ENCODE measurements at regions not wholly inside any gene's neighbourhood (a gene's known extent, or its start where the extent isn't known, plus 50 kb on each side); places are given as distances from the start of the nearest gene placed in this dataset.

DNA sequence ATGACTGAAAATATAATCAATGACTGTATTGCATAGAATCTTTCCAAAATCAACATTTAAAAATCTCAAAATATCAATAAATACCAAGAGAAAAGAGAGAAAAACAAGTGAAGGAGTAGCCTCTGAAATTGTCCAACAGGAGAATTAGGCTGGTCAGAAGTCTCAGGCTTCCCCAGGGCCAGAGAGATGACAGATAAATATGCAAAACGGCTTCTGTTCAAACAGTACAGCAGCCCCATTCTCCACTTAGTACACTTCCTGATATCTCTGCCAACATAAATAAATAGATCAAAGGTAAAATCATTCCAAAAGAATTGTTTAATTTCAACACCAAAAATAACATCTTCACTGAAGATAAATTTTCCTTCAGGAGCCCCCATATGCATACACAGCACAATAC, 204.7 kb upstream of the GABRA2 start:
- Histone ChIP-seq H3K27ac (ENCODE audit: low read depth, low read length) (no peak overlapping the region), H3K9me3 (ENCODE audit: control insufficient read depth, insufficient read depth, low read length) (no peaks in the 10 kb centered on the region), H3K4me3 (ENCODE audit: low read depth, low read length) (no peak overlapping the region), H3K27me3 (ENCODE audit: control insufficient read depth, insufficient read depth, low read length) (no peaks in the 10 kb centered on the region)
- ChIA-PET POLR2A (no interaction called here), CTCF (no interaction called here)
- TF ChIP-seq CTCF (IDR thresholded peaks at IDR 0.05; ENCODE audit: low read depth, low read length) = no peak
- DNase-seq (ENCODE audit: low read depth, low spot score) = no peak

DNA sequence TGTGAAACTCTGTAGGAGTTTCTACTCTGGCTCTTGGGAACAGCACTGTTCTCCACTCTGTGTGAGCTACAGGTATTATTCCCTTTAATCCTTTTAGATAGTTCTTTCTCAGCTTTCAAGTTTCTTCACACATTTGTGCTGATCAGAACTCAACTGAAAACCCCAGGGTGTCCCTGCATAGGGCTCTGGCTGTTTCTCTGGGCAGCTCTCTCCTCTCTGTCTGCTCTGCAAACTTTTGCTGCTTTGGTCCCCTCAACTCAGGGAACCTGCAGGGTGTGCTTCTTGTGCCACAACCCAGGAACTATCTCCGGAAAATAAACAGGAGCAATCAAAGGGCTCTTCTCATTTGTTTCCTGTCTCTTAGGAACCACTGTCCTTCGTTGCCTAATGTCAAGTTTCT, 196.6 kb upstream of the GABRA2 start:
- Histone ChIP-seq H3K27me3 (ENCODE audit: control insufficient read depth, insufficient read depth, low read length) (no peaks in the 10 kb centered on the region), H3K4me3 (ENCODE audit: low read depth, low read length) (no peak overlapping the region), H3K27ac (ENCODE audit: low read depth, low read length) (no peak overlapping the region), H3K9me3 (ENCODE audit: control insufficient read depth, insufficient read depth, low read length) (no peaks in the 10 kb centered on the region)
- no peak for DNase-seq (ENCODE audit: low read depth, low spot score)
- no peak for TF ChIP-seq CTCF (IDR thresholded peaks at IDR 0.05; ENCODE audit: low read depth, low read length)
- CTCF ChIA-PET = no interaction called here
- POLR2A ChIA-PET = no interaction called here

DNA sequence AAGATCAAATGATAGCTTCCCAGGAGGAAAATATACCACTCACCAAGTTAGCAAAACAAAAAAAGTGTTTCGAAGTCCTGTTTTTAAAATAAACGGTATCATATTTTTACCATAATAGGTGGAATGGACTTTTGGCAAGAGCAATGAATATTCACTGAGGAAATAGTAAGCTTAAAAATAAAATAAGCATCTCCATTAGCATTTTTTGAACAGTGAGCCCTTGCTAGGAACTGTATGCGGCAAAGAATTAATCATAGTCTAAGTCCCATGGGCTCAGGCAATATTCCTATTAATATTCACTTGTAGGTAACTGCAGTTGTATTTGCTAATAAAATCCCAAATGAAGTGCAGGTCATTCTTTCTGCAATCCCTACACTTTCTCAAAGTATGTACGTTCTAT, 191.7 kb upstream of the GABRA2 start:
- POLR2A ChIA-PET = no interaction called here
- no peak overlapping the region for H3K4me3 ChIP-seq (ENCODE audit: low read depth, low read length)

GRCh38 chr4:46554760-46555465, 165.0 kb upstream of the GABRA2 start:
- Histone ChIP-seq H3K4me3 (ENCODE audit: low read depth, low read length) (no peak overlapping the region), H3K27me3 (ENCODE audit: control insufficient read depth, insufficient read depth, low read length) (no peaks in the 10 kb centered on the region), H3K9me3 (ENCODE audit: control insufficient read depth, insufficient read depth, low read length) (no peaks in the 10 kb centered on the region), H3K27ac (ENCODE audit: low read depth, low read length) (no peak overlapping the region)
- no peak for DNase-seq (ENCODE audit: low read depth, low spot score)
- ChIA-PET POLR2A (no interaction called here), CTCF (no interaction called here)
- TF ChIP-seq CTCF (IDR thresholded peaks at IDR 0.05; ENCODE audit: low read depth, low read length) = no peak

More for the DNA sequence above, 191.7 kb upstream of the GABRA2 start:
- no peak for TF ChIP-seq CTCF (IDR thresholded peaks at IDR 0.05; ENCODE audit: low read depth, low read length)
- Histone ChIP-seq H3K27ac (ENCODE audit: low read depth, low read length) (no peak overlapping the region), H3K9me3 (ENCODE audit: control insufficient read depth, insufficient read depth, low read length) (no peaks in the 10 kb centered on the region), H3K27me3 (ENCODE audit: control insufficient read depth, insufficient read depth, low read length) (no peaks in the 10 kb centered on the region)
- CTCF ChIA-PET = no interaction called here
- DNase-seq (ENCODE audit: low read depth, low spot score) = no peak

DNA sequence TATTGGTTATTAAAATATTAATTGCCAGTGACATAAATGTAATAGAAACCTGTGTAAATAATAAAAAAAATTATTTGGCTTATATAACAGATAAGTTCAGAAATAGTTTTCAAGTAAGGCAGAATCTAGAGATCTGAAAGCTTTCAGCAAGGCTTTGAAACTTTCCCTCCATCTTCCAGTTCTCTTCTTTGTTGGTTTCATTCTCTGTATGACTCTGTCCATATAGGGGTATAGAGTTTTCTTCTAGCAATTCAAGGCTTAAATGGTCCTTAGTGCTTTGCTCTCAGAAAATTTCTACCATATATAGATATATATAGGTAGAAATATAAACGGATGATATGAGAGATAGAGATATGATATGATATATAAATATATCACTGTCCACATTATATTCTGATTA, 160.5 kb upstream of the GABRA2 start:
- H3K4me3 ChIP-seq (ENCODE audit: low read depth, low read length) = no peak overlapping the region
- ChIA-PET POLR2A (no interaction called here), CTCF (interaction anchor here (0.7 kb wide), 1 partner anchor 221 kb away, joined by 3 read pairs; no protein-coding TSS in a partner anchor)
- H3K27me3 ChIP-seq (ENCODE audit: control insufficient read depth, insufficient read depth, low read length) = no peaks in the 10 kb centered on the region
- H3K9me3 ChIP-seq (ENCODE audit: control insufficient read depth, insufficient read depth, low read length) = no peaks in the 10 kb centered on the region
- DNase-seq (ENCODE audit: low read depth, low spot score) = no peak
- TF ChIP-seq CTCF (IDR thresholded peaks at IDR 0.05; ENCODE audit: low read depth, low read length) = no peak
- H3K27ac ChIP-seq (ENCODE audit: low read depth, low read length) = no peak overlapping the region

Measured in AG04450 (cell line).